ENCODE measurements at regions not wholly inside any gene's neighbourhood (a gene's known extent, or its start where the extent isn't known, plus 50 kb on each side); places are given as distances from the start of the nearest gene placed in this dataset.

DNA sequence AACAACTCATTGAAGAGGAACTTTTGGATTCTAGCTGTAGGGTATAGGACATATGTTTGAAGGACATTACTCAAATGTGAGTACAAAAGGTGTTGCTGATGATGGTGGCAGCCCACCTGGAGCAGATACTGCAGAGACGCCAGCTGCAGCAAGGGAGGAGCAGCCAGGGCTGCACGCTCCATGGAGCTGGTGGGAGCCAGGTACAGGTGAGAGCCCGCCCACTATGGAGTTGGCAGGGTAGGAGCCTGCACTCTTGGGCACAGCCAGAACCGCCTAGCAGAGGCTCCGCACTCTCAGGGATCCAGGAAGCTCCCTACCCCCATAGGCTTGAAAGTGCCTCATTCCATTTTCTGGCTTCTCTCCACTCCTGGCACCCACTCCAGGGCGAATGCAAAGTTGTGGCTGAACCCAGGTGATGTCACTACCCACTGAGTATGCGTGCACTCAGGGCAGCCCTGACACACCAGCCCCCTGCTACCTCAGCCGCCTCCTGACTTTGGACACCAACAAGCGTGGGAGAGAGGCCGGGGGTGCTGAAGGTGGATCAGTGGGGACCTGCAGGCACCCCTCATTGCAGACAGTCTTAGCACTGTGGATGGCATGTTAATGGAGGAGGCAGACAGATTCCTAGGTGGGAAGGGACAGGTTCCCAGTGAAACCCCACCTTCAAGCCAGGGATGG is 761.1 kb downstream of the IPMK start:
- no peak overlapping the region for H3K4me3 Mint-ChIP-seq
- H3K9me3 Mint-ChIP-seq: no peaks in the 10 kb centered on the region
- no peaks in the 10 kb centered on the region for H3K27me3 Mint-ChIP-seq
- no peaks in the 10 kb centered on the region for H3K36me3 Mint-ChIP-seq (ENCODE audit: low read depth)
- no peaks in the 10 kb centered on the region for H3K4me1 Mint-ChIP-seq
- no peak overlapping the region for H3K27ac Mint-ChIP-seq
- intact Hi-C loops (cut with micrococcal nuclease): no loop called here
- DNase-seq: no peak

DNA sequence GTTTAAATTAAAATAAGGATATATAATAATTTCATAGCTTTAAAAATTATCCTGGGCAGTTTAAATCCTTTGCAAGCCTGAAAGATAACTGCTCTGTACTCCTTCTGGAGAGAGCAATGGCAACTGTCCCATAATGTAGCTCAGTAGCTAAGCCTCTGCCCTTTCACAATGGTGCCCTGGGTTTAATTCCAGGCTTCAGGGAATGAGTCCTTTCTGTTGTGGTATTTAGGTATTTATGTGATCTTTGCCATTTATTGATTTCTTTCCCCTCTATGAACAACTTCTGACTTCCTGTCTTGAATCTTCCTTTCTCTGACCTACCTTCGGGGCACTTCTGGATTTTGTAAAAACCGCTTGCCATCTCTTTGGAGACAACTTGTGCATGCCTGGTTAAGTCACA is 773.2 kb downstream of the IPMK start:
- no peaks in the 10 kb centered on the region for H3K36me3 Mint-ChIP-seq (ENCODE audit: low read depth)
- H3K27me3 Mint-ChIP-seq: no peaks in the 10 kb centered on the region
- no peak for DNase-seq
- H3K4me1 Mint-ChIP-seq: no peaks in the 10 kb centered on the region
- intact Hi-C loops (cut with micrococcal nuclease): no loop called here
- no peak overlapping the region for H3K27ac Mint-ChIP-seq
- no peaks in the 10 kb centered on the region for H3K9me3 Mint-ChIP-seq
- no peak overlapping the region for H3K4me3 Mint-ChIP-seq

DNA sequence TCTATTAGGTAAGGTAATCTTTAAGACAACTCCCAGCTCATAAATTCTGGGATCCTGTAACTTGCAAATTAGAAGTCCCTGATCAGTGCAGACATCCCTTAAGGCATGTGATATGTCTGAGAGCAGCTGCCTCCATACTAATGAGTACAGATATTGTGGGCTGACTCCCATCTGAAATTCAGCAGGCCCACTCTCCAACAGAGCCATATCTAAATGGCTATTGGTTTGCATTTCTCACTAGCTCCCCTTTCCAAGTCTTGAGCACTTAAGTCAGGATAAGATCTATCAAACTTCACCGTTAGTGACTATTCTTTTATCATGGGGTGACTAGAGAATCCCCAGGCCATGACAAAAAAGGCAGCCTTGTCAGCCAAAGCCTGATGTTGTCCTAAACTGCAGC is 785.4 kb downstream of the IPMK start:
- Mint-ChIP-seq H3K36me3 (ENCODE audit: low read depth) (no peaks in the 10 kb centered on the region), H3K9me3 (no peaks in the 10 kb centered on the region), H3K4me1 (no peaks in the 10 kb centered on the region), H3K4me3 (no peak overlapping the region), H3K27ac (no peak overlapping the region), H3K27me3 (no peaks in the 10 kb centered on the region)
- DNase-seq: no peak
- intact Hi-C loops (cut with micrococcal nuclease): no loop called here

DNA sequence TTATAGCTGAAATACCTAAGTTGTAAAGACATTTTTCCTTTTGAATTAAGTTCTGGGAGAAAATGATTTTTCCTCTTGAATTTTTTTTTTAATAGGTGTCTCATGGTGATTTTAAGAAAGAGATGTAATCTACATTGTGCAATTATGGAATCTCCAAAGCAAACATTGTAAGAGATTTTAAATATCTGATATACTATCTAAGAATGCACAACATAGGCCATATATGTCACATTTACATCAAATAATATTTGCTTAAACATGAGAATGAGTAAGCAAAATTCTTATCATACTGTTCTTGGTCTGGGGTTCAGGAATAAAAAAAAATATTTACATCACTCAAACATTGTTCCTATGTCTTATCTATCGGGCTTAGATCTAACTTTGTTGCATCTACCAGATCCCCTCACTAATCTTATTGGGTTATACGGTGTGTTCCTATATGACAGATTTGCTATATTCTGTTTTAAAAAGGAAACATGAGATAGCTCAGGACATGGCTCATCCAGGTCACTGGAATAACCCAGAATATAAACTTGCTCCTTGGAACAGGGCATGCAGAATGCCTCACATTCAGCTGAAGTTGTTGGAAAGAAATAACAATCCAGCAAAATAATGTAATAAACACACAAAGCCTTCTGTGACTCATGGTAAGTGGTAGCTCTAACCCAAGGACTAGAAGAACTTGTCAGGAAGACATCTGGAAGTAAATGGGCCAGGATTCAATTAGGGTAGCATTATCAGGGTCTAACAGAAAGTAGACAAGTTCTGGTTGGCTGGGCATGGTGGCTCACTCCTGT is 794.7 kb downstream of the IPMK start:
- Mint-ChIP-seq H3K36me3 (ENCODE audit: low read depth) (no peaks in the 10 kb centered on the region), H3K27ac (no peak overlapping the region), H3K9me3 (no peaks in the 10 kb centered on the region), H3K27me3 (no peaks in the 10 kb centered on the region), H3K4me3 (no peak overlapping the region), H3K4me1 (no peaks in the 10 kb centered on the region)
- no peak for DNase-seq
- intact Hi-C loops (cut with micrococcal nuclease): no loop called here

DNA sequence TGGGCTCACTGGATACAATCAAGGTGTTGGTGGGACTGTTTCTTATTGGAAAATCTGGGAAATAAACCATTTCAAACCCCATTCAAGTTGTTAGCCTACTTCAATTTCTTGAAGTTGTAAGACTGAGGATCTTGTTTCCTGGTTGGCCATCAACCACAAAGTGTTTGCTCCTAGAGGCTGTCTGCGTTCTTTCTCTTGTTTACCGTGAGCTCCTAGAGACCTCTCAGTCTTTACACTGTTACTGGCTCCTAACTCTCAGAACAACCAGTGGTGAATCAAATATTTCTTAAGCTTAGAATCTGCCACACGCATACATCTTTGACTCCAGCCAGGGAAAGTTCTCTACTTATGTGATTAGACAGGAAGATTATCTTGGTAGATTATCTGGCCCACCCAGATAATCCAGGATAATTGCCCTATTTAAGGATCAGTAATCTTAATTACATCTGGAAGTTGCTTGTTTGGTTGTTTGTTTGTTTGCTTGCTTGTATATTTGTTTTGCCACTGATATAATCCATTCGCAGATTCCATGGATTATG is 798.7 kb downstream of the IPMK start:
- H3K27me3 Mint-ChIP-seq: no peaks in the 10 kb centered on the region
- no peaks in the 10 kb centered on the region for H3K9me3 Mint-ChIP-seq
- H3K4me1 Mint-ChIP-seq: no peaks in the 10 kb centered on the region
- no peaks in the 10 kb centered on the region for H3K36me3 Mint-ChIP-seq (ENCODE audit: low read depth)
- intact Hi-C loops (cut with micrococcal nuclease): no loop called here
- no peak overlapping the region for H3K27ac Mint-ChIP-seq
- no peak overlapping the region for H3K4me3 Mint-ChIP-seq
- no peak for DNase-seq

DNA sequence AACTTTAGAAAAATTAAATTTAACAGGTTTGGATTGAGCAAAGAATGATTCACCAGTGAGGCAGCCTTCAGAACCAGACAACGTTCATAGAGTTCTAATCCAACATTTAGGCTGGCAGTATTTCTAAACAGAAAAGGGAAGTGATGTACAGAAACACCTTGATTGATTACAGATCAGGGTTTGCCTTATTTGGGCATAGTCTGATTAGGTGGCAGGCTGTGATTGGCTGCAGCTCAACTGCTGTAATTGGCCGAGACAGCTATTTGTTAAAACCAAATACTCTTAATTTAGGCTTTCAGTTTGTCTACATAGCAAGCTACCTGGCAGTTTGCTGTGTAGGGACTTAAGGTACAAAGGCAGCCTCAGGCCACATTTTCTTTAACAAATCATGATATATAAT is 802.5 kb downstream of the IPMK start:
- intact Hi-C loops (cut with micrococcal nuclease): no loop called here
- Mint-ChIP-seq H3K27ac (no peak overlapping the region), H3K36me3 (ENCODE audit: low read depth) (no peaks in the 10 kb centered on the region), H3K9me3 (no peaks in the 10 kb centered on the region), H3K4me3 (no peak overlapping the region), H3K4me1 (no peaks in the 10 kb centered on the region), H3K27me3 (no peaks in the 10 kb centered on the region)
- no peak for DNase-seq

DNA sequence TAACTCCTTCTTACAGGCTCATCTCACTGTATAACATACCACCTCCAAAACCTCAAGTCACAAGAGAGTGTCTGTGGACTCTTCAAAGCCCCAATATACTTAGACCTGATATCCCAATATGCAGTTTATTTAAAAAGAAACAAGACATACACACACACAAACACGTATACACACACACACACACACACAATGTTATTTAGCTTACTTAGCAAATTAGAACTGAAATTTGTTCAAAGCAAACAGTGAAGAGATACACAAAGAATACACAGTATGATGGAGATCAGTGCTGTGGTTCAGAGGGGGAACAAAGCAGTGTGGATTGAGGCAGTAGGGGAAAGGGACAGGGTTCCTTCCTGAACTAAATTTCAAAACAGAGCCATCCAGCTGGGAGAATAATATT is 807.2 kb downstream of the IPMK start:
- Mint-ChIP-seq H3K27ac (no peak overlapping the region), H3K36me3 (ENCODE audit: low read depth) (no peaks in the 10 kb centered on the region), H3K4me3 (no peak overlapping the region), H3K27me3 (no peaks in the 10 kb centered on the region), H3K9me3 (no peaks in the 10 kb centered on the region), H3K4me1 (no peaks in the 10 kb centered on the region)
- intact Hi-C loops (cut with micrococcal nuclease): no loop called here
- DNase-seq: no peak

DNA sequence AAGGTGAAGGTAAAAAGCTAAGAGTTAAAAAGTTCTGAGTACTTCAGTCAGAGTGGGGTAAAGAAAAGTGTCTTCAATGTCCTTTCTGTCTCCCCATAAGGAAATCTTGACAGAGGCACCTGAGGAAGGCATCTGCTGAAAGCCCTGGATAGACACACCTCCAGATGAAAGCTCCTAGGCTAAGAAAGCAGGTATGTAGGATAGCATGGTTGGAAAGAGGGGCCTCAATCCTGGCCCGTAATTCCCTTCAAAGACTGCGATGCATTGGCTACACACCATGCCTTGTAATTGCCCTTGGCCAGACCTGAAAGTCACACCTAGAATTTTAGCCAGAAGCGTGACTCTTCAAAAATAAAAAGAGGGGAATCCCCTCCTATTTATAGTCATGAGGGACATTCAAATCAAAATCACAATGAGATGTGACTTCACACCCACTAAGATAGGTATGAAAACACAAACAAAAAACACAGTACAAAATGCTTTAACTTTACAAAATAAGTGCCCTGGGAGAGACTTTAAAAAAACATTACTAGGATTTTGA is 809.7 kb downstream of the IPMK start:
- Mint-ChIP-seq H3K4me3 (no peak overlapping the region), H3K36me3 (ENCODE audit: low read depth) (no peaks in the 10 kb centered on the region), H3K4me1 (no peaks in the 10 kb centered on the region), H3K9me3 (no peaks in the 10 kb centered on the region), H3K27ac (no peak overlapping the region), H3K27me3 (no peaks in the 10 kb centered on the region)
- DNase-seq: no peak
- intact Hi-C loops (cut with micrococcal nuclease): no loop called here

DNA sequence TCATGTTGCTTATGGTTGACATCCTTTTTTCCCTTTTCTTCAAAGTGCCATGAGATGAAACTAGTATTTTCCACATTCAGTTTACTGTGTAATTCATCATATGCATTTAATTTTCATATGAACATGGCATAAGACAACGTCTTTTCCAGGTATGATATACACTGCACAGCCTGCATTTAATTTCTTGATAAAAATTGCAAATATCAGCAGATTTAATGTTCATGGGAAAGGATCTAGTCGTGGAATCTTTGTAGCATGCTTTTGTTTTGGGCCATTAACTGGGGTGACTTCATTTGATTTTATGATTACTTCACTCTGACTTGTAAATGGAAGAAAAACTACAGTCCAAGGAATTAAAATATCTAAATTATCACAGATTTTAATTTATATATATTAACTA is 837.3 kb downstream of the IPMK start:
- Mint-ChIP-seq H3K4me1 (no peaks in the 10 kb centered on the region), H3K27ac (no peak overlapping the region), H3K4me3 (no peak overlapping the region), H3K9me3 (no peaks in the 10 kb centered on the region), H3K27me3 (no peaks in the 10 kb centered on the region), H3K36me3 (ENCODE audit: low read depth) (no peaks in the 10 kb centered on the region)
- no peak for DNase-seq
- intact Hi-C loops (cut with micrococcal nuclease): no loop called here

DNA sequence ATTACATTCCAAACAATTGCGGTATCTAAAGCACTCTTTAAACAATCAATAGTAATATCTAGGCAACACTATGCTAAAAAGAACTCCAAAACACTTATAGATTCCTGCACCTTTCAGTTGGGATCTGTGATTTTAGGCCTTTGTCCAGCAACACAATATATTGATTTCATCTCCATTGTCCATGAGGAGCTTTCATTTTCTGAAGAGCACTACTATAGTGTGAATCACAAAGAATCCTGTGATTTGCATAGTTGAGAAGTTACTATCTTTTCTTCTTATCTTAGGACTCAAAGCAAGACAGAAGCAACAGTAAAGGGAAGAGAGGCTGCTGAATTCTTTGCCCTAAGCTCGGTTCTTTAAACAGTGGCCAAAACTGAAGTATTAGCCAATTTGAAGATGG is 846.8 kb downstream of the IPMK start:
- no peaks in the 10 kb centered on the region for H3K27me3 Mint-ChIP-seq
- no peaks in the 10 kb centered on the region for H3K9me3 Mint-ChIP-seq
- no peaks in the 10 kb centered on the region for H3K36me3 Mint-ChIP-seq (ENCODE audit: low read depth)
- no peak overlapping the region for H3K4me3 Mint-ChIP-seq
- no peaks in the 10 kb centered on the region for H3K4me1 Mint-ChIP-seq
- DNase-seq: no peak
- intact Hi-C loops (cut with micrococcal nuclease): no loop called here
- H3K27ac Mint-ChIP-seq: no peak overlapping the region

DNA sequence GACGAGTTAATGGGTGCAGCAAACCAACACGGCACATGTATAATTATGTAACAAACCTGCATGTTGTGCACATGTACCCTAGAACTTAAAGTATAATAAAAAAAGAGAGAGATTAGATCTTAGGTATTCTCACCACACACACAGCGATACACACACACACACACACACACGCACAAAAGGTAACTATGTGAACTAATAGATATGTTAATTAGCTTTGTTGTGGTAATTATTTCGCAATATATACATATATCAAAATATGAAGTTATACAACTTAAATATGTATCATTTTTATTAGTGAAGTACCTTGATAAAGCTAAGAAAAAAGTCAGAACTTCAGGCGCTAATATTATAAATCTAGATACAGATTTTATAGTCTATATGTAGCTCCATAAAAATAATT is 849.2 kb downstream of the IPMK start:
- Mint-ChIP-seq H3K27me3 (no peaks in the 10 kb centered on the region), H3K9me3 (no peaks in the 10 kb centered on the region), H3K36me3 (ENCODE audit: low read depth) (no peaks in the 10 kb centered on the region), H3K27ac (no peak overlapping the region), H3K4me3 (no peak overlapping the region), H3K4me1 (no peaks in the 10 kb centered on the region)
- no peak for DNase-seq
- intact Hi-C loops (cut with micrococcal nuclease): no loop called here

DNA sequence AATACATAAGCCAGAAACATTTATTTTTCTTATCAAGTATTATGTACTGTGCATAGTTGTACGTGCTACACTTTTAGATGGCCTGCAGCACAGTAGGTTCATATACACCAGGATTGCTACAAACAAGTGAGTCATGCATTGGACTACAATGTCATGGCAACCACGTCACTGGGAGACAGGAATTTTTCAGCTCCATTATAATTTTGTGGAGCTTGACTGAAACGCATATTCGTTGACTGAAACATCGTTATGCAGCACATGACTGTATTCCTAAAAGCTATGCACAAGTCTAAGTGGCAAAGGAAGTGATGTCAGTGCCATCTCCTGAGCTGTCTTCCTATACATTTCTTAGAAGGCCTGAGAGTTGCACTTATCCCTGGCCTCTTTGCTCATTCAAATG is 871.8 kb downstream of the IPMK start:
- Mint-ChIP-seq H3K4me1 (no peaks in the 10 kb centered on the region), H3K27ac (no peak overlapping the region)

DNA sequence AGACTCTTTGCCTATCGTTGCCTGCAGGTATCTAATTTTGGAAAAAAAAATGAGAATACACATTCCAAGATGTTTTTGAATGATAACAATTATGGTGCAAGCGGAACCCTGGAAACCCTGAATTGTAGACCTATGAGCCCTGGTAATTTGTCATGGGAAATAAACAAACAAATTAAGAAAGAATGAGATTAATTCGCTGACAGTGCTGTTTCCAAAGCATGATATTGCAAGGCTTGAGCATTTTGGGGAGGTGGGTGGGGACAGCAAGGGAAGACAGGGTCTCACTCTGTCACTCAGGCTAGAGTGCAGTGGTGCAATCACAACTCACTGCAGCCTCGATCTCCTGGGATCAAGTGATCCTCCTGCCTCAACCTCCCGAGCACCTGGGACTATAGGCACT is 900.3 kb downstream of the IPMK start:
- H3K4me3 Mint-ChIP-seq: no peak overlapping the region
- no peak for DNase-seq
- no peaks in the 10 kb centered on the region for H3K36me3 Mint-ChIP-seq (ENCODE audit: low read depth)
- intact Hi-C loops (cut with micrococcal nuclease): no loop called here
- H3K27me3 Mint-ChIP-seq: no peaks in the 10 kb centered on the region
- no peak overlapping the region for H3K27ac Mint-ChIP-seq
- H3K4me1 Mint-ChIP-seq: no peaks in the 10 kb centered on the region
- no peaks in the 10 kb centered on the region for H3K9me3 Mint-ChIP-seq

More for the DNA sequence above, 871.8 kb downstream of the IPMK start:
- no peak for DNase-seq
- H3K27me3 Mint-ChIP-seq: no peaks in the 10 kb centered on the region
- no peaks in the 10 kb centered on the region for H3K9me3 Mint-ChIP-seq
- H3K4me3 Mint-ChIP-seq: no peak overlapping the region
- intact Hi-C loops (cut with micrococcal nuclease): no loop called here
- no peaks in the 10 kb centered on the region for H3K36me3 Mint-ChIP-seq (ENCODE audit: low read depth)

DNA sequence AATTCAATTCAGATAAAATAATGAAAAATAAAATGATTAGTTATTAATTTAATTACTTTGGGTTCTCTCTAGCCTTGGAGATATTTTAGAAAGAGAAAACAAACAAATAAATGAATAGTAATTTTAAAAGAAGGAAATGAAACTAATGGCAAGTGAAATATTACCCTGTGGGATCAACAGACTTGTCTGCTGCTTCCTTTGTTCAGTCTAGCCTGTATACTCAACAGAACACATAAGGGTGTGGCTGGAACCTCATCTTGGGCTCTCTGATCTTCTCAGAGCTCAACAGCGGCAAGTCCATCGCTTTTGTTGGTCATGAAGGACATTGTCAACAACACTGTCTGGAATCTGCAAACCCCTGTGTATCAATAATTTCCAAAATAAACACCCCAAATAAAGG is 904.9 kb downstream of the IPMK start:
- Mint-ChIP-seq H3K27me3 (no peaks in the 10 kb centered on the region), H3K4me3 (no peak overlapping the region), H3K9me3 (no peaks in the 10 kb centered on the region), H3K27ac (no peak overlapping the region), H3K4me1 (no peaks in the 10 kb centered on the region), H3K36me3 (ENCODE audit: low read depth) (no peaks in the 10 kb centered on the region)
- intact Hi-C loops (cut with micrococcal nuclease): no loop called here
- DNase-seq: no peak
